HEK293 (cell line): ENCODE measurements at regions not wholly inside any gene's neighbourhood (a gene's known extent, or its start where the extent isn't known, plus 50 kb on each side); places are given as distances from the start of the nearest gene placed in this dataset.

Experiments
- CTCF ChIP-seq: fragments of 450-650 bp; formaldehyde crosslinking; IDR thresholded peaks from 2 replicates; pipeline ENCODE4 v1.5.1; 2016; ENCODE audit warnings: missing biosample characterization, missing genetic modification characterization
- PRDM1 ChIP-seq: fragments of 450-650 bp; formaldehyde crosslinking; IDR thresholded peaks from 2 replicates; pipeline ENCODE4; 2016; ENCODE audit warnings: missing biosample characterization, missing genetic modification characterization
- SP2 ChIP-seq: fragments of 450-650 bp; formaldehyde crosslinking; IDR thresholded peaks from 2 replicates; pipeline ENCODE4 v1.5.1; 2016; ENCODE audit warnings: missing biosample characterization, missing genetic modification characterization
- TSHZ1 ChIP-seq: fragments of 450-650 bp; formaldehyde crosslinking; IDR thresholded peaks from 2 replicates; pipeline ENCODE4 v1.5.1; 2016; ENCODE audit warnings: missing biosample characterization, missing genetic modification characterization, borderline replicate concordance
- ZBTB10 ChIP-seq: fragments of 450-650 bp; formaldehyde crosslinking; IDR thresholded peaks from 2 replicates; pipeline ENCODE4 v1.5.1; 2016; ENCODE audit warnings: missing biosample characterization, missing genetic modification characterization
- ZBTB21 ChIP-seq: fragments of 450-650 bp; formaldehyde crosslinking; IDR thresholded peaks from 2 replicates; pipeline ENCODE4 v1.5.1; 2017; ENCODE audit warnings: missing biosample characterization, missing genetic modification characterization
- ZBTB8A ChIP-seq: fragments of 450-650 bp; formaldehyde crosslinking; IDR thresholded peaks from 2 replicates; pipeline ENCODE4 v1.5.1; 2016; ENCODE audit warnings: missing biosample characterization, missing genetic modification characterization
- ZNF10 ChIP-seq: fragments of 450-650 bp; formaldehyde crosslinking; IDR thresholded peaks from 2 replicates; pipeline ENCODE4 v1.5.1; 2017; ENCODE audit warnings: missing biosample characterization, missing genetic modification characterization
- ZNF132 ChIP-seq: fragments of 450-650 bp; formaldehyde crosslinking; IDR thresholded peaks from 2 replicates; pipeline ENCODE4 v1.5.1; 2017; ENCODE audit warnings: missing biosample characterization, missing genetic modification characterization, borderline replicate concordance
- ZNF138 ChIP-seq: fragments of 450-650 bp; formaldehyde crosslinking; IDR thresholded peaks from 2 replicates; pipeline ENCODE4 v1.5.1; 2016; ENCODE audit warnings: missing biosample characterization, missing genetic modification characterization, borderline replicate concordance
- ZNF146 ChIP-seq: fragments of 450-650 bp; formaldehyde crosslinking; IDR thresholded peaks from 2 replicates; pipeline ENCODE4 v1.5.1; 2016; ENCODE audit warnings: missing biosample characterization, missing genetic modification characterization
- ZNF558 ChIP-seq: fragments of 450-650 bp; formaldehyde crosslinking; IDR thresholded peaks from 2 replicates; pipeline ENCODE4 v1.5.1; 2016; ENCODE audit warnings: missing biosample characterization, missing genetic modification characterization
- ZNF704 ChIP-seq: fragments of 450-650 bp; formaldehyde crosslinking; IDR thresholded peaks from 2 replicates; pipeline ENCODE4 v1.5.1; 2016; ENCODE audit warnings: missing biosample characterization, missing genetic modification characterization
- ZNF707 ChIP-seq: fragments of 450-650 bp; formaldehyde crosslinking; IDR thresholded peaks from 2 replicates; pipeline ENCODE4 v1.5.1; 2016; ENCODE audit warnings: missing biosample characterization, missing genetic modification characterization

- no peak for TF ChIP-seq ZBTB21 (tag by site-specific recombination)
- no peak for TF ChIP-seq ZNF704 (tag by site-specific recombination)
- no peak for TF ChIP-seq CTCF (tag by site-specific recombination)
- TF ChIP-seq ZNF707 (tag by site-specific recombination) = no peak
- no peak for TF ChIP-seq ZBTB8A (tag by site-specific recombination)
- no peak for TF ChIP-seq ZNF558 (tag by site-specific recombination)
- no peak for TF ChIP-seq ZNF138 (tag by site-specific recombination)
- no peak for TF ChIP-seq ZNF10 (tag by site-specific recombination)
- no peak for TF ChIP-seq ZBTB10 (tag by site-specific recombination)
- no peak for TF ChIP-seq SP2 (tag by site-specific recombination)
- no peak for TF ChIP-seq ZNF146 (tag by site-specific recombination)
- TF ChIP-seq ZNF132 (tag by site-specific recombination) = no peak
- TF ChIP-seq PRDM1 (tag by site-specific recombination) = no peak
- TF ChIP-seq TSHZ1 (tag by site-specific recombination) = no peak
Observed at GRCh38 chr14:54189333-54189732, 207.5 kb upstream of the CDKN3 start.
